Panc1 (cell line): ENCODE measurements at regions not wholly inside any gene's neighbourhood (a gene's known extent, or its start where the extent isn't known, plus 50 kb on each side); places are given as distances from the start of the nearest gene placed in this dataset.

Experiments used
- ATAC-seq: fragments of 200-7000 bp; cut with Tn5 transposase; 2 replicates; pipeline ENCODE4 v1.9.1; 2020; ENCODE audit warnings: mild to moderate bottlenecking, moderate library complexity
- BruUV-seq: library from RNA; stranded (reverse); fragments of 400-500 nt; replicated peaks from 2 replicates; lab custom pipeline; 2021; lab: Mats Ljungman, UMichigan
- CTCF ChIA-PET: fragments of 300-600 bp; sonication (Branson Sonifier 250); formaldehyde crosslinking; loops from one replicate; lab custom pipeline; 2022; ENCODE audit warnings: antibody characterized with exemption; lab: Charles Lee
- POLR2A ChIA-PET: fragments of 300-600 bp; sonication (Branson Sonifier 250); formaldehyde crosslinking; loops from one replicate; lab custom pipeline; 2022; ENCODE audit warnings: antibody characterized with exemption; lab: Charles Lee
- DNase-seq: peaks from one replicate; pipeline ENCODE4 v3.0.0-alpha.2; 2010; ENCODE audit warnings: low read depth, low spot score
- H3K27ac ChIP-seq: 2 replicates; pipeline ENCODE4 v1.5.1; 2011; ENCODE audit warnings: mild to moderate bottlenecking, low read length, inconsistent platforms
- H3K27me3 ChIP-seq: fragments of 200-500 bp; sonication (Bioruptor generic); 2 replicates; pipeline ENCODE4 v1.6.0; 2014; ENCODE audit warnings: low read length, inconsistent platforms; ENCODE audit not compliant: control insufficient read depth, insufficient read depth
- H3K36me3 ChIP-seq: fragments of 200-500 bp; sonication (Bioruptor generic); 2 replicates; pipeline ENCODE4 v1.5.1; 2014; ENCODE audit warnings: inconsistent platforms, mild to moderate bottlenecking, low read length, moderate library complexity; ENCODE audit not compliant: control insufficient read depth, insufficient read depth
- H3K4me1 ChIP-seq: 2 replicates; pipeline ENCODE4 v1.5.1; 2011; ENCODE audit warnings: inconsistent platforms, mild to moderate bottlenecking, low read length, moderate library complexity; ENCODE audit not compliant: control insufficient read depth, insufficient read depth
- H3K4me3 ChIP-seq, 2 experiments: 2 replicates each; pipeline ENCODE4 v1.5.1; 2011 to 2012; ENCODE audit warnings: low read depth in 2 of 2, low read length in 2 of 2, mild to moderate bottlenecking in 2 of 2, inconsistent platforms in 1 of 2, moderate library complexity in 1 of 2
- H3K9me3 ChIP-seq: fragments of 200-500 bp; sonication (Bioruptor generic); 2 replicates; pipeline ENCODE4 v1.5.1; 2014; ENCODE audit warnings: low read depth, mild to moderate bottlenecking, inconsistent platforms, low read length, moderate library complexity; ENCODE audit not compliant: control insufficient read depth, insufficient read depth
- POLR2AphosphoS5 ChIP-seq: IDR thresholded peaks from 2 replicates; pipeline ENCODE4 v1.6.1; 2012; ENCODE audit warnings: mild to moderate bottlenecking, low read depth, low read length, moderate library complexity
- SIN3A ChIP-seq: IDR thresholded peaks from 2 replicates; pipeline ENCODE4 v1.6.1; 2012; ENCODE audit warnings: low read depth, mild to moderate bottlenecking, low read length, moderate library complexity, borderline replicate concordance; ENCODE audit not compliant: insufficient read depth
- TCF7L2 ChIP-seq: IDR thresholded peaks from 2 replicates; pipeline ENCODE4 v1.6.1; 2011; ENCODE audit warnings: mild to moderate bottlenecking, low read depth, low read length, inconsistent platforms
- in situ Hi-C: cut with HindIII; loops from 2 replicates; pipeline ENCODE4 v1.10.0; 2016; ENCODE audit warnings: low sequenced_read_pairs, low pct_unique_long_range_greater_than_20kb
- intact Hi-C: fragments of 100-400 bp; cut with micrococcal nuclease; formaldehyde crosslinking; loops from one replicate; pipeline ENCODE4 v1.10.0; 2022; ENCODE audit not compliant: unreplicated experiment
- TF ChIP-seq, protein P1 (sequence below), 2 experiments: IDR thresholded peaks; 2 replicates each; pipeline ENCODE4 v1.6.1; 2011 to 2012; ENCODE audit warnings: low read depth in 2 of 2, control low read depth in 1 of 2, low read length in 1 of 2, mild to moderate bottlenecking in 1 of 2, moderate library complexity in 1 of 2; ENCODE audit not compliant: insufficient read depth in 1 of 2
- TF ChIP-seq, protein P2 (sequence below): fragments of 450-650 bp; IDR thresholded peaks from 2 replicates; pipeline ENCODE4 v1.5.1; 2017; ENCODE audit warnings: mild to moderate bottlenecking

DNA sequence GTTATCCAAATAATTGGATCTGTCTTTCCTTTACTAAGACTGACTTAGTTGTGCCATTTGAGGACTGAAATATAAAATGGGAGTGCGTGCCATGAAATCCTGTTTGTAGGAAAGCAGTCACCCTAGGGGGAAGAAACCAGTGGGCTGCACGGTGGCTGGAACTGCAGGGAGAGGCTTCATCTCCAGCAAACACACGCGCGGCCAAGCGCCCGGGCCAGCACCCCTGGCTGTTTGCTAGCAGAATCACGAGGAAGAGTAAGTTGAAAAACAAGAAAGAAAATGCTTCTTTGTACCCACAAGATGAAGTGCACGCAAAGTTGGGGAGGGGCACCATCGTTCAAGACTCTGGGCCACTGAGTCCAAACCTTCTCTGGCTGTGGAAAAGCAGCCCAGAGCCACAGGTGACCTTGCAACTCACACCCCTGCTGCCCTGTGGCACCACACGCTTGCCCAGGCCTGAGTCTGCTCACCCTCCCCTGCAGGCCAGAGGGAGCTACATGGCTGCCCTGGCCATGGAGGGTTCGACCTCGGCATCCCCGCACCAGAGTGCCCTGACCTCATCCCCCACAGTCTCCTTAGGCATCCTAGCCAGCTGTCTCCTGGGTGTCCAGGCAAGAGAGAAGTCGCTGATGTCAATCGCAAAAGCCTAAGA, 55.2 kb downstream of the IRX2 start:
- no peak for DNase-seq
- POLR2A ChIA-PET = no interaction called here
- no peak for ATAC-seq
- Histone ChIP-seq H3K9me3 (no peaks in the 10 kb centered on the region), H3K4me1 (no peaks in the 10 kb centered on the region), H3K27me3 (no peaks in the 10 kb centered on the region), H3K4me3 (no peak overlapping the region), H3K27ac (no peak overlapping the region), H3K36me3 (no peaks in the 10 kb centered on the region)
- BruUV-seq = no TSS peak
- in situ Hi-C loops = no loop called here
- intact Hi-C loops = no loop called here
- CTCF ChIA-PET = interaction anchor here (0.6 kb wide), 1 partner anchor 14 kb away, joined by 3 read pairs; no protein-coding TSS in a partner anchor
- TF ChIP-seq, protein P1, sequence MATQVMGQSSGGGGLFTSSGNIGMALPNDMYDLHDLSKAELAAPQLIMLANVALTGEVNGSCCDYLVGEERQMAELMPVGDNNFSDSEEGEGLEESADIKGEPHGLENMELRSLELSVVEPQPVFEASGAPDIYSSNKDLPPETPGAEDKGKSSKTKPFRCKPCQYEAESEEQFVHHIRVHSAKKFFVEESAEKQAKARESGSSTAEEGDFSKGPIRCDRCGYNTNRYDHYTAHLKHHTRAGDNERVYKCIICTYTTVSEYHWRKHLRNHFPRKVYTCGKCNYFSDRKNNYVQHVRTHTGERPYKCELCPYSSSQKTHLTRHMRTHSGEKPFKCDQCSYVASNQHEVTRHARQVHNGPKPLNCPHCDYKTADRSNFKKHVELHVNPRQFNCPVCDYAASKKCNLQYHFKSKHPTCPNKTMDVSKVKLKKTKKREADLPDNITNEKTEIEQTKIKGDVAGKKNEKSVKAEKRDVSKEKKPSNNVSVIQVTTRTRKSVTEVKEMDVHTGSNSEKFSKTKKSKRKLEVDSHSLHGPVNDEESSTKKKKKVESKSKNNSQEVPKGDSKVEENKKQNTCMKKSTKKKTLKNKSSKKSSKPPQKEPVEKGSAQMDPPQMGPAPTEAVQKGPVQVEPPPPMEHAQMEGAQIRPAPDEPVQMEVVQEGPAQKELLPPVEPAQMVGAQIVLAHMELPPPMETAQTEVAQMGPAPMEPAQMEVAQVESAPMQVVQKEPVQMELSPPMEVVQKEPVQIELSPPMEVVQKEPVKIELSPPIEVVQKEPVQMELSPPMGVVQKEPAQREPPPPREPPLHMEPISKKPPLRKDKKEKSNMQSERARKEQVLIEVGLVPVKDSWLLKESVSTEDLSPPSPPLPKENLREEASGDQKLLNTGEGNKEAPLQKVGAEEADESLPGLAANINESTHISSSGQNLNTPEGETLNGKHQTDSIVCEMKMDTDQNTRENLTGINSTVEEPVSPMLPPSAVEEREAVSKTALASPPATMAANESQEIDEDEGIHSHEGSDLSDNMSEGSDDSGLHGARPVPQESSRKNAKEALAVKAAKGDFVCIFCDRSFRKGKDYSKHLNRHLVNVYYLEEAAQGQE (IDR thresholded peaks at IDR 0.05; ENCODE audit: insufficient read depth in 1 of 2, low read depth in 2 of 2, low read length in 1 of 2) = no peak
- TF ChIP-seq POLR2AphosphoS5 (no peak), SIN3A (no peak), TCF7L2 (no peak)
- TF ChIP-seq, protein P2, sequence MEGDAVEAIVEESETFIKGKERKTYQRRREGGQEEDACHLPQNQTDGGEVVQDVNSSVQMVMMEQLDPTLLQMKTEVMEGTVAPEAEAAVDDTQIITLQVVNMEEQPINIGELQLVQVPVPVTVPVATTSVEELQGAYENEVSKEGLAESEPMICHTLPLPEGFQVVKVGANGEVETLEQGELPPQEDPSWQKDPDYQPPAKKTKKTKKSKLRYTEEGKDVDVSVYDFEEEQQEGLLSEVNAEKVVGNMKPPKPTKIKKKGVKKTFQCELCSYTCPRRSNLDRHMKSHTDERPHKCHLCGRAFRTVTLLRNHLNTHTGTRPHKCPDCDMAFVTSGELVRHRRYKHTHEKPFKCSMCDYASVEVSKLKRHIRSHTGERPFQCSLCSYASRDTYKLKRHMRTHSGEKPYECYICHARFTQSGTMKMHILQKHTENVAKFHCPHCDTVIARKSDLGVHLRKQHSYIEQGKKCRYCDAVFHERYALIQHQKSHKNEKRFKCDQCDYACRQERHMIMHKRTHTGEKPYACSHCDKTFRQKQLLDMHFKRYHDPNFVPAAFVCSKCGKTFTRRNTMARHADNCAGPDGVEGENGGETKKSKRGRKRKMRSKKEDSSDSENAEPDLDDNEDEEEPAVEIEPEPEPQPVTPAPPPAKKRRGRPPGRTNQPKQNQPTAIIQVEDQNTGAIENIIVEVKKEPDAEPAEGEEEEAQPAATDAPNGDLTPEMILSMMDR = no peak

DNA sequence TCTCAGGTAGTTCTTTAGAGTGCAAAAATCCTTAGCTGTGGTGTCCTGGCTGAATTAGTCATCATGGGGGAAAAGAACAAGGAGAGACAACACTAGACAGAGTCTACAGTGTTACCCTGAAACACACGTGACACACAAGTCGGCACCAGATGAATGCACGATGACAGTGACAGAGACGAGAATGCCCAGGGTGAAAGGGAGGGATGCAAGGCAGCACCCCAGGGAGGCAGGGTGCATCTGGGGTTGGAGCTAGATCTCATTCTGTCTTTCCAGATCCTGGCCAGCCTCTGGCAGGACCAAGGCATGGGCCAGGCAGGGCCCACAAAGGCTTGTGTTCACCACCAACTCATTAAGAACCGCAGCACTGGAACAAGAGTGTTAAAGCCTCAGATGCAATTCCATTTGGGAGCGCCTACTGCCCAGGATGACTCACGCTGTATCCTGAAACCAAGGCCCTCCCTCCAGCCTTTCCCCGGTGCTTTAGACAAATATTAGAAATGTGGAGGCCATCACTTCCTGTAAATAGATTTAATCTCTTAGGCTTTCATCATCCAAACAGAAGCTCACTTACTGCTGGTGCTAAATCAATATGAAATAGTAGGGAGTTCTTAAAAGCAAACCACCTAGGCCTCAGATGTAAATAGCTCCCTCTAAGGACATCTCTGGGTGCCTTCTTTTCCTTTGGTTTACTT, 56.1 kb downstream of the IRX2 start:
- Histone ChIP-seq H3K27me3 (no peaks in the 10 kb centered on the region), H3K9me3 (no peaks in the 10 kb centered on the region), H3K36me3 (no peaks in the 10 kb centered on the region), H3K4me3 (no peak overlapping the region), H3K4me1 (no peaks in the 10 kb centered on the region), H3K27ac (no peak overlapping the region)
- ATAC-seq = no peak
- ChIA-PET CTCF (no interaction called here), POLR2A (no interaction called here)
- intact Hi-C loops = no loop called here
- in situ Hi-C loops = no loop called here
- no TSS peak for BruUV-seq
- DNase-seq = no peak
- TF ChIP-seq SIN3A = no peak
- no peak for TF ChIP-seq POLR2AphosphoS5
- TF ChIP-seq, protein P2 = no peak
- no peak for TF ChIP-seq TCF7L2
- TF ChIP-seq, protein P1 (IDR thresholded peaks at IDR 0.05; ENCODE audit: insufficient read depth in 1 of 2, low read depth in 2 of 2, low read length in 1 of 2) = no peak
